Breast epithelium (tissue), 3 donors: ENCODE measurements at regions not wholly inside any gene's neighbourhood (a gene's known extent, or its start where the extent isn't known, plus 50 kb on each side); places are given as distances from the start of the nearest gene placed in this dataset.

Experiments
- POLR2A ChIP-seq: fragments of 450-650 bp; IDR thresholded peaks from one replicate; pipeline ENCODE4 v1.6.1; 2016; ENCODE audit warnings: antibody characterized with exemption, mild to moderate bottlenecking, moderate library complexity
- POLR2AphosphoS5 ChIP-seq, 3 donors: sonication (generic); formaldehyde crosslinking; IDR thresholded peaks; one replicate each; pipeline ENCODE4 v1.6.1; 2017; ENCODE audit warnings: antibody characterized with exemption in 3 of 3
- TF ChIP-seq, protein P1 (sequence below), 3 donors: fragments of 450-650 bp; IDR thresholded peaks; one replicate each; pipeline ENCODE4 v1.5.1; 2016 to 2017; ENCODE audit warnings: antibody characterized with exemption in 3 of 3, mild to moderate bottlenecking in 3 of 3, moderate library complexity in 3 of 3

DNA sequence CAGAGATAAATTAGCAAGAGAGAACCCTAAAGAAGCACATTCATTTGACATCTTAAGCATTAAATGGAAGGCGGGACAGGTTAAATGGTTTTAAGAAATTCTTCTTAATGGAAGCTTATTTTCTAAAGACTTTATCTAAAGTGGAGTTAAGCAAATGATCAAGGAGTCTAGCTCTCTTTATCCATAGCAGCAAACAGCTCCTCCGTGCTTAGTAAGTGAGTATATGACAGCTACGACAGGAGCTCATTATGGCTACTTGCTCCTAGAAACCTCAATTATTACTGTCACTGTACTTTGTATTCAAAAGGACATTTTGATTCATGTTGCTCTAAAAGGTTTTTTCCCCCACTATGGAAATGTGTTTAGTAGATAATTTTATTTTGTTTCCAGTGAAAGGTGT, 444.9 kb downstream of the TMX3 start:
- TF ChIP-seq POLR2A (no peak), POLR2AphosphoS5 (IDR thresholded peaks at IDR 0.05) (no peak)
- TF ChIP-seq, protein P1, sequence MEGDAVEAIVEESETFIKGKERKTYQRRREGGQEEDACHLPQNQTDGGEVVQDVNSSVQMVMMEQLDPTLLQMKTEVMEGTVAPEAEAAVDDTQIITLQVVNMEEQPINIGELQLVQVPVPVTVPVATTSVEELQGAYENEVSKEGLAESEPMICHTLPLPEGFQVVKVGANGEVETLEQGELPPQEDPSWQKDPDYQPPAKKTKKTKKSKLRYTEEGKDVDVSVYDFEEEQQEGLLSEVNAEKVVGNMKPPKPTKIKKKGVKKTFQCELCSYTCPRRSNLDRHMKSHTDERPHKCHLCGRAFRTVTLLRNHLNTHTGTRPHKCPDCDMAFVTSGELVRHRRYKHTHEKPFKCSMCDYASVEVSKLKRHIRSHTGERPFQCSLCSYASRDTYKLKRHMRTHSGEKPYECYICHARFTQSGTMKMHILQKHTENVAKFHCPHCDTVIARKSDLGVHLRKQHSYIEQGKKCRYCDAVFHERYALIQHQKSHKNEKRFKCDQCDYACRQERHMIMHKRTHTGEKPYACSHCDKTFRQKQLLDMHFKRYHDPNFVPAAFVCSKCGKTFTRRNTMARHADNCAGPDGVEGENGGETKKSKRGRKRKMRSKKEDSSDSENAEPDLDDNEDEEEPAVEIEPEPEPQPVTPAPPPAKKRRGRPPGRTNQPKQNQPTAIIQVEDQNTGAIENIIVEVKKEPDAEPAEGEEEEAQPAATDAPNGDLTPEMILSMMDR (IDR thresholded peaks at IDR 0.05): no peak
